ENCODE measurements at regions not wholly inside any gene's neighbourhood (a gene's known extent, or its start where the extent isn't known, plus 50 kb on each side); places are given as distances from the start of the nearest gene placed in this dataset.
"Not testable (repeated sequence)": the region's sequence is repeated elsewhere in the genome, so short reads cannot be mapped to it uniquely, and the experiment has no call there.

GRCh38 chr3:3923619-3924018, 124.4 kb downstream of the LRRN1 start:
- Histone ChIP-seq H3K27ac (no peak overlapping the region), H3K36me3 (no peaks in the 10 kb centered on the region), H3K9me3 (no peaks in the 10 kb centered on the region), H3K4me3 (no peak overlapping the region), H3K27me3 (no peaks in the 10 kb centered on the region), H3K4me1 (no peaks in the 10 kb centered on the region)
- ATAC-seq (peak in 1 of 8 donors; percentile 16), DNase-seq (no peak)
- intact Hi-C loops (cut with DNase I) = no loop called here
- TF ChIP-seq, protein P1, sequence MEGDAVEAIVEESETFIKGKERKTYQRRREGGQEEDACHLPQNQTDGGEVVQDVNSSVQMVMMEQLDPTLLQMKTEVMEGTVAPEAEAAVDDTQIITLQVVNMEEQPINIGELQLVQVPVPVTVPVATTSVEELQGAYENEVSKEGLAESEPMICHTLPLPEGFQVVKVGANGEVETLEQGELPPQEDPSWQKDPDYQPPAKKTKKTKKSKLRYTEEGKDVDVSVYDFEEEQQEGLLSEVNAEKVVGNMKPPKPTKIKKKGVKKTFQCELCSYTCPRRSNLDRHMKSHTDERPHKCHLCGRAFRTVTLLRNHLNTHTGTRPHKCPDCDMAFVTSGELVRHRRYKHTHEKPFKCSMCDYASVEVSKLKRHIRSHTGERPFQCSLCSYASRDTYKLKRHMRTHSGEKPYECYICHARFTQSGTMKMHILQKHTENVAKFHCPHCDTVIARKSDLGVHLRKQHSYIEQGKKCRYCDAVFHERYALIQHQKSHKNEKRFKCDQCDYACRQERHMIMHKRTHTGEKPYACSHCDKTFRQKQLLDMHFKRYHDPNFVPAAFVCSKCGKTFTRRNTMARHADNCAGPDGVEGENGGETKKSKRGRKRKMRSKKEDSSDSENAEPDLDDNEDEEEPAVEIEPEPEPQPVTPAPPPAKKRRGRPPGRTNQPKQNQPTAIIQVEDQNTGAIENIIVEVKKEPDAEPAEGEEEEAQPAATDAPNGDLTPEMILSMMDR (IDR thresholded peaks at IDR 0.05) = no peak
- WGBS, 2 donors = 88% methylated on average over 1 of the region's 1 CpG

- 83 to 85% methylated on average over 1 of the region's 1 CpG for WGBS, 2 donors
- no peak for ATAC-seq
- intact Hi-C loops (cut with DNase I) = no loop called here
These were observed 128.0 kb downstream of the LRRN1 start for GRCh38 chr3:3927198-3927597.

GRCh38 chr3:3927965-3928364, 128.7 kb downstream of the LRRN1 start:
- Histone ChIP-seq H3K4me1 (no peaks in the 10 kb centered on the region), H3K4me3 (no peak overlapping the region), H3K27ac (no peak overlapping the region), H3K27me3 (no peaks in the 10 kb centered on the region), H3K36me3 (no peaks in the 10 kb centered on the region), H3K9me3 (peaks cover 0 to 22% (median 6%) of the 10 kb centered on the region in 11 donors)
- WGBS, 2 donors = 86 to 88% methylated on average over 1 of the region's 1 CpG
- ATAC-seq (no peak), DNase-seq (no peak)
- intact Hi-C loops (cut with DNase I) = no loop called here
- TF ChIP-seq, protein P1 (IDR thresholded peaks at IDR 0.05) = no peak

More at GRCh38 chr3:3927198-3927597, 128.0 kb downstream of the LRRN1 start:
- no peak overlapping the region for H3K4me3 ChIP-seq
- H3K9me3 ChIP-seq = peaks cover 0 to 22% (median 6%) of the 10 kb centered on the region in 11 donors
- TF ChIP-seq, protein P1 (IDR thresholded peaks at IDR 0.05) = no peak
- DNase-seq = no peak
- no peaks in the 10 kb centered on the region for H3K27me3 ChIP-seq
- no peaks in the 10 kb centered on the region for H3K36me3 ChIP-seq
- no peak overlapping the region for H3K27ac ChIP-seq
- no peaks in the 10 kb centered on the region for H3K4me1 ChIP-seq

- DNase-seq; H3K27me3 ChIP-seq; ATAC-seq; H3K27ac ChIP-seq; H3K4me1 ChIP-seq; intact Hi-C loops (cut with DNase I); H3K36me3 ChIP-seq; H3K4me3 ChIP-seq: not testable (repeated sequence)
- 65 to 83% methylated on average over 8 of the region's 8 CpGs for WGBS, 2 donors
- H3K9me3 ChIP-seq = peaks cover 0 to 37% (median 2%) of the 10 kb centered on the region in 11 donors
These were observed 142.1 kb downstream of the LRRN1 start for GRCh38 chr3:3941380-3941779.

- TF ChIP-seq, protein P1 (IDR thresholded peaks at IDR 0.05) = no peak
- no peaks in the 10 kb centered on the region for H3K4me1 ChIP-seq
- H3K9me3 ChIP-seq = peaks cover 0 to 3% (median 0%) of the 10 kb centered on the region in 11 donors
- no peaks in the 10 kb centered on the region for H3K36me3 ChIP-seq
- no peak for ATAC-seq
- H3K27me3 ChIP-seq = no peaks in the 10 kb centered on the region
- no peak for DNase-seq
- intact Hi-C loops (cut with DNase I) = no loop called here
- H3K4me3 ChIP-seq = no peak overlapping the region
- no peak overlapping the region for H3K27ac ChIP-seq
- 18 to 27% methylated on average over 1 of the region's 1 CpG for WGBS, 2 donors
These were observed 151.8 kb downstream of the LRRN1 start for GRCh38 chr3:3951071-3951470.
